IMR-90 (cell line): ENCODE measurements at regions not wholly inside any gene's neighbourhood (a gene's known extent, or its start where the extent isn't known, plus 50 kb on each side); places are given as distances from the start of the nearest gene placed in this dataset.

Experiments used
- FOS ChIP-seq: fragments of 150-350 bp; IDR thresholded peaks from 2 replicates; pipeline ENCODE4 v1.6.1; 2016; ENCODE audit warnings: low read depth, low read length
- POLR2A ChIP-seq: IDR thresholded peaks from 2 replicates; pipeline ENCODE4 v1.6.1; 2012; ENCODE audit warnings: mild to moderate bottlenecking, low read depth, low read length
- RAD21 ChIP-seq: IDR thresholded peaks from 2 replicates; pipeline ENCODE4 v1.6.1; 2012; ENCODE audit warnings: low read length, improper control_type of control experiment
- RCOR1 ChIP-seq: IDR thresholded peaks from 2 replicates; pipeline ENCODE4 v1.6.1; 2012; ENCODE audit warnings: mild to moderate bottlenecking, low read length, improper control_type of control experiment; ENCODE audit not compliant: insufficient replicate concordance
- RFX5 ChIP-seq: IDR thresholded peaks from 2 replicates; pipeline ENCODE4 v1.8.0; 2012; ENCODE audit warnings: low read depth, mild to moderate bottlenecking, low read length, moderate library complexity
- TF ChIP-seq, protein P1 (sequence below): conservative IDR thresholded peaks from 2 replicates; pipeline ENCODE4 v1.5.1; 2012; ENCODE audit warnings: mild to moderate bottlenecking, low read depth, low read length, improper control_type of control experiment
- TF ChIP-seq, protein P2 (sequence below): fragments of 150-350 bp; IDR thresholded peaks from 2 replicates; pipeline ENCODE4 v1.6.1; 2017; ENCODE audit warnings: mild to moderate bottlenecking, antibody characterized with exemption, low read length, low read depth
- TF ChIP-seq, protein P3 (sequence below): fragments of 150-350 bp; IDR thresholded peaks from 2 replicates; pipeline ENCODE4 v1.6.1; 2016; ENCODE audit warnings: low read depth, mild to moderate bottlenecking, low read length, moderate library complexity, borderline replicate concordance

DNA sequence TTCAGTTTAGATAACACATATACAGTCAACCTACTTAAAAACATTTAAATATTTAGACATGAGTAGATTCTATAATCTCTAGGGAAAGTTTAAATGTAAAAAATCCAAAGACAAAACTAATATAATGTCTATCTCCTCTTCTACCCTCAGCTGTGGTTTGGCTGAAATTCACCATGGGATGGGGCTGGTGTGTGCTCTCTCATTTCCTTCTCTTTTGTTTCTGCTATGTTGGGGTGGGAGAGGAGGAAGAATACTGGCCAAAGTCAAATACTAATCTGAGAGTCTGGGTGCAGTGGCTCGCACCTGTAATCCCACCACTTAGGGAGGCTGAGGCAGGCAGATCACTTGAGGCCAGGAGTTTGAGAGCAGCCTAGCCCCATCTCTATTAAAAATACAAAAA is 1673.9 kb upstream of the SEL1L start:
- TF ChIP-seq, protein P1, sequence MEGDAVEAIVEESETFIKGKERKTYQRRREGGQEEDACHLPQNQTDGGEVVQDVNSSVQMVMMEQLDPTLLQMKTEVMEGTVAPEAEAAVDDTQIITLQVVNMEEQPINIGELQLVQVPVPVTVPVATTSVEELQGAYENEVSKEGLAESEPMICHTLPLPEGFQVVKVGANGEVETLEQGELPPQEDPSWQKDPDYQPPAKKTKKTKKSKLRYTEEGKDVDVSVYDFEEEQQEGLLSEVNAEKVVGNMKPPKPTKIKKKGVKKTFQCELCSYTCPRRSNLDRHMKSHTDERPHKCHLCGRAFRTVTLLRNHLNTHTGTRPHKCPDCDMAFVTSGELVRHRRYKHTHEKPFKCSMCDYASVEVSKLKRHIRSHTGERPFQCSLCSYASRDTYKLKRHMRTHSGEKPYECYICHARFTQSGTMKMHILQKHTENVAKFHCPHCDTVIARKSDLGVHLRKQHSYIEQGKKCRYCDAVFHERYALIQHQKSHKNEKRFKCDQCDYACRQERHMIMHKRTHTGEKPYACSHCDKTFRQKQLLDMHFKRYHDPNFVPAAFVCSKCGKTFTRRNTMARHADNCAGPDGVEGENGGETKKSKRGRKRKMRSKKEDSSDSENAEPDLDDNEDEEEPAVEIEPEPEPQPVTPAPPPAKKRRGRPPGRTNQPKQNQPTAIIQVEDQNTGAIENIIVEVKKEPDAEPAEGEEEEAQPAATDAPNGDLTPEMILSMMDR: no peak
- TF ChIP-seq RFX5: no peak
- TF ChIP-seq, protein P2, sequence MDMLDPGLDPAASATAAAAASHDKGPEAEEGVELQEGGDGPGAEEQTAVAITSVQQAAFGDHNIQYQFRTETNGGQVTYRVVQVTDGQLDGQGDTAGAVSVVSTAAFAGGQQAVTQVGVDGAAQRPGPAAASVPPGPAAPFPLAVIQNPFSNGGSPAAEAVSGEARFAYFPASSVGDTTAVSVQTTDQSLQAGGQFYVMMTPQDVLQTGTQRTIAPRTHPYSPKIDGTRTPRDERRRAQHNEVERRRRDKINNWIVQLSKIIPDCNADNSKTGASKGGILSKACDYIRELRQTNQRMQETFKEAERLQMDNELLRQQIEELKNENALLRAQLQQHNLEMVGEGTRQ: no peak
- TF ChIP-seq POLR2A: no peak
- no peak for TF ChIP-seq RCOR1
- TF ChIP-seq FOS: no peak
- no peak for TF ChIP-seq RAD21
- TF ChIP-seq, protein P3, sequence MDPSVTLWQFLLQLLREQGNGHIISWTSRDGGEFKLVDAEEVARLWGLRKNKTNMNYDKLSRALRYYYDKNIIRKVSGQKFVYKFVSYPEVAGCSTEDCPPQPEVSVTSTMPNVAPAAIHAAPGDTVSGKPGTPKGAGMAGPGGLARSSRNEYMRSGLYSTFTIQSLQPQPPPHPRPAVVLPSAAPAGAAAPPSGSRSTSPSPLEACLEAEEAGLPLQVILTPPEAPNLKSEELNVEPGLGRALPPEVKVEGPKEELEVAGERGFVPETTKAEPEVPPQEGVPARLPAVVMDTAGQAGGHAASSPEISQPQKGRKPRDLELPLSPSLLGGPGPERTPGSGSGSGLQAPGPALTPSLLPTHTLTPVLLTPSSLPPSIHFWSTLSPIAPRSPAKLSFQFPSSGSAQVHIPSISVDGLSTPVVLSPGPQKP: no peak
